Muscle of leg (tissue), 3 donors: ENCODE measurements at regions not wholly inside any gene's neighbourhood (a gene's known extent, or its start where the extent isn't known, plus 50 kb on each side); places are given as distances from the start of the nearest gene placed in this dataset.
"Not testable (repeated sequence)": the region's sequence is repeated elsewhere in the genome, so short reads cannot be mapped to it uniquely, and the experiment has no call there.

ENCODE experiments used
- DNase-seq: peaks from one replicate; pipeline ENCODE4 v3.0.0; 2013
- H3K27ac ChIP-seq: one replicate; pipeline ENCODE4 v1.5.1; 2013; ENCODE audit warnings: mild to moderate bottlenecking, low read length, control low read depth
- H3K27me3 ChIP-seq: one replicate; pipeline ENCODE4 v1.6.1; 2013; ENCODE audit warnings: low read length; ENCODE audit not compliant: control insufficient read depth, insufficient read depth
- H3K36me3 ChIP-seq: one replicate; pipeline ENCODE4 v1.6.1; 2013; ENCODE audit warnings: low read length; ENCODE audit not compliant: control insufficient read depth, insufficient read depth
- H3K4me1 ChIP-seq: one replicate; pipeline ENCODE4 v1.6.1; 2013; ENCODE audit warnings: low read length; ENCODE audit not compliant: control insufficient read depth, insufficient read depth
- H3K4me3 ChIP-seq: one replicate; pipeline ENCODE4 v1.5.1; 2013; ENCODE audit warnings: low read length, control low read depth
- H3K9me3 ChIP-seq: replicated peaks from 2 replicates; pipeline ENCODE4 v1.6.1; 2013; ENCODE audit warnings: low read depth, low read length; ENCODE audit not compliant: control insufficient read depth
- WGBS: methylation state at CpG from one replicate; pipeline ENCODE4 v1.1.5; 2013; ENCODE audit warnings: missing lambda C conversion rate; ENCODE audit not compliant: insufficient coverage; 5-methylcytosine and 5-hydroxymethylcytosine counted together

- no peak for DNase-seq
- no peaks in the 10 kb centered on the region for H3K27me3 ChIP-seq
- H3K36me3 ChIP-seq, result no peaks in the 10 kb centered on the region
- WGBS, result no CpG with 5 or more reads among the region's 3 CpGs
- H3K4me3 ChIP-seq, result no peak overlapping the region
- no peaks in the 10 kb centered on the region for H3K9me3 ChIP-seq
- H3K4me1 ChIP-seq, result no peaks in the 10 kb centered on the region
- no peak overlapping the region for H3K27ac ChIP-seq
Observed at GRCh38 chr16:49958448-49958847, 66.6 kb upstream of the CNEP1R1 start.

- H3K27ac ChIP-seq, result no peak overlapping the region
- no peaks in the 10 kb centered on the region for H3K4me1 ChIP-seq
- H3K36me3 ChIP-seq, result no peaks in the 10 kb centered on the region
- no peak for DNase-seq
- H3K9me3 ChIP-seq, result no peaks in the 10 kb centered on the region
- H3K27me3 ChIP-seq, result no peaks in the 10 kb centered on the region
- no peak overlapping the region for H3K4me3 ChIP-seq
- WGBS, result 54% methylated on average over 5 of the region's 11 CpGs
Observed at GRCh38 chr16:49959552-49960277, 65.3 kb upstream of the CNEP1R1 start.

- Histone ChIP-seq H3K9me3 (no peaks in the 10 kb centered on the region), H3K36me3 (no peaks in the 10 kb centered on the region), H3K4me3 (no peak overlapping the region), H3K27me3 (no peaks in the 10 kb centered on the region), H3K27ac (no peak overlapping the region), H3K4me1 (no peaks in the 10 kb centered on the region)
- WGBS, result no CpG with 5 or more reads among the region's 3 CpGs
- no peak for DNase-seq
Observed at GRCh38 chr16:49961089-49961488, 63.9 kb upstream of the CNEP1R1 start.

- WGBS, result 100% methylated on average over 1 of the region's 6 CpGs
- not testable (repeated sequence) for H3K27me3 ChIP-seq, H3K4me3 ChIP-seq, H3K9me3 ChIP-seq, DNase-seq, H3K4me1 ChIP-seq, H3K36me3 ChIP-seq, H3K27ac ChIP-seq
Observed at GRCh38 chr16:49962566-49962965, 62.5 kb upstream of the CNEP1R1 start.

GRCh38 chr16:49964316-49964715 is 60.7 kb upstream of the CNEP1R1 start:
- WGBS, result 82% methylated on average over 2 of the region's 4 CpGs
- Histone ChIP-seq H3K4me3 (no peak overlapping the region), H3K4me1 (no peaks in the 10 kb centered on the region), H3K36me3 (no peaks in the 10 kb centered on the region), H3K27me3 (peaks cover 9% of the 10 kb centered on the region), H3K27ac (no peak overlapping the region), H3K9me3 (no peaks in the 10 kb centered on the region)
- DNase-seq, result no peak

- H3K9me3 ChIP-seq, result no peaks in the 10 kb centered on the region
- DNase-seq, result peak; percentile 30
Observed at GRCh38 chr16:49964973-49965372, 60.1 kb upstream of the CNEP1R1 start.

GRCh38 chr16:49967012-49967559 is 57.9 kb upstream of the CNEP1R1 start:
- H3K36me3 ChIP-seq, result no peaks in the 10 kb centered on the region
- no peak for DNase-seq
- H3K4me3 ChIP-seq, result no peak overlapping the region
- H3K27ac ChIP-seq, result no peak overlapping the region
- peaks cover 13% of the 10 kb centered on the region for H3K27me3 ChIP-seq
- no peaks in the 10 kb centered on the region for H3K9me3 ChIP-seq
- WGBS, result 55% methylated on average over 5 of the region's 6 CpGs
- H3K4me1 ChIP-seq, result no peaks in the 10 kb centered on the region

More at GRCh38 chr16:49964973-49965372, 60.1 kb upstream of the CNEP1R1 start:
- 65% methylated on average over 2 of the region's 2 CpGs for WGBS
- H3K27me3 ChIP-seq, result peaks cover 13% of the 10 kb centered on the region
- no peaks in the 10 kb centered on the region for H3K36me3 ChIP-seq
- H3K27ac ChIP-seq, result no peak overlapping the region
- H3K4me1 ChIP-seq, result no peaks in the 10 kb centered on the region
- H3K4me3 ChIP-seq, result no peak overlapping the region

GRCh38 chr16:49969091-49970030 is 55.7 kb upstream of the CNEP1R1 start:
- peak; percentile 32 for DNase-seq
- WGBS, result 14% methylated on average over 17 of the region's 24 CpGs
- Histone ChIP-seq H3K27me3 (peaks cover 13% of the 10 kb centered on the region), H3K27ac (no peak overlapping the region), H3K9me3 (no peaks in the 10 kb centered on the region), H3K4me1 (peaks cover 10% of the 10 kb centered on the region), H3K36me3 (no peaks in the 10 kb centered on the region), H3K4me3 (no peak overlapping the region)

GRCh38 chr16:49970797-49971431 is 54.1 kb upstream of the CNEP1R1 start:
- Histone ChIP-seq H3K27me3 (peaks cover 13% of the 10 kb centered on the region), H3K9me3 (no peaks in the 10 kb centered on the region), H3K27ac (no peak overlapping the region), H3K36me3 (no peaks in the 10 kb centered on the region), H3K4me1 (peaks cover 10% of the 10 kb centered on the region), H3K4me3 (no peak overlapping the region)
- no peak for DNase-seq
- WGBS, result 80% methylated on average over 3 of the region's 8 CpGs

GRCh38 chr16:49972280-49972679 is 52.7 kb upstream of the CNEP1R1 start:
- no CpG with 5 or more reads among the region's 5 CpGs for WGBS
- peaks cover 10% of the 10 kb centered on the region for H3K4me1 ChIP-seq
- H3K4me3 ChIP-seq, result no peak overlapping the region
- DNase-seq, result no peak
- no peaks in the 10 kb centered on the region for H3K36me3 ChIP-seq
- no peaks in the 10 kb centered on the region for H3K9me3 ChIP-seq
- no peak overlapping the region for H3K27ac ChIP-seq
- H3K27me3 ChIP-seq, result peaks cover 10% of the 10 kb centered on the region
